IPS DF 6.9 (cell line): ENCODE measurements at regions not wholly inside any gene's neighbourhood (a gene's known extent, or its start where the extent isn't known, plus 50 kb on each side); places are given as distances from the start of the nearest gene placed in this dataset.
"Not testable (repeated sequence)": the region's sequence is repeated elsewhere in the genome, so short reads cannot be mapped to it uniquely, and the experiment has no call there.

Experiments used
- DNase-seq: peaks from one replicate; pipeline ENCODE4 v3.0.0-alpha.2; 2013; ENCODE audit warnings: low read depth, low spot score
- H3K27ac ChIP-seq: one replicate; pipeline ENCODE4 v1.5.1; 2013; ENCODE audit warnings: low read length, control low read depth
- H3K27me3 ChIP-seq: 2 replicates; pipeline ENCODE4 v1.6.1; 2013; ENCODE audit warnings: mild to moderate bottlenecking, low read length; ENCODE audit not compliant: control insufficient read depth, insufficient read depth
- H3K36me3 ChIP-seq: 2 replicates; pipeline ENCODE4 v1.6.1; 2013; ENCODE audit warnings: low read length; ENCODE audit not compliant: control insufficient read depth, insufficient read depth
- H3K4me1 ChIP-seq: 2 replicates; pipeline ENCODE4 v1.6.1; 2013; ENCODE audit warnings: low read length; ENCODE audit not compliant: control insufficient read depth, insufficient read depth
- H3K4me3 ChIP-seq: 2 replicates; pipeline ENCODE4 v1.5.1; 2013; ENCODE audit warnings: mild to moderate bottlenecking, low read length
- H3K9me3 ChIP-seq: 2 replicates; pipeline ENCODE4 v1.6.1; 2013; ENCODE audit warnings: low read length, inconsistent platforms; ENCODE audit not compliant: control insufficient read depth, insufficient read depth
- WGBS: extraction: QIAGEN DNeasy Blood & Tissue Kit; methylation state at CpG from one replicate; pipeline ENCODE4 v1.1.7; 2013; ENCODE audit warnings: mixed read lengths, missing lambda C conversion rate; ENCODE audit not compliant: insufficient read length, insufficient coverage; 5-methylcytosine and 5-hydroxymethylcytosine counted together

GRCh38 chr2:16223161-16223840, 283.0 kb downstream of the MYCN start:
- no peak overlapping the region for H3K4me3 ChIP-seq

GRCh38 chr2:16222326-16222725, 282.0 kb downstream of the MYCN start:
- Histone ChIP-seq H3K27me3 (no peaks in the 10 kb centered on the region), H3K4me1 (peaks cover 5% of the 10 kb centered on the region; the same call in 1 of the 2 replicates), H3K4me3 (no peak overlapping the region), H3K9me3 (no peaks in the 10 kb centered on the region), H3K27ac (no peak overlapping the region), H3K36me3 (no peaks in the 10 kb centered on the region)
- no CpG with 5 or more reads among the region's 2 CpGs for WGBS
- DNase-seq: no peak

More at GRCh38 chr2:16223161-16223840, 283.0 kb downstream of the MYCN start:
- H3K27me3 ChIP-seq: no peaks in the 10 kb centered on the region
- H3K4me1 ChIP-seq: peaks cover 8% of the 10 kb centered on the region
- H3K27ac ChIP-seq: no peak overlapping the region
- H3K36me3 ChIP-seq: no peaks in the 10 kb centered on the region
- H3K9me3 ChIP-seq: no peaks in the 10 kb centered on the region
- WGBS: no CpG with 5 or more reads among the region's 13 CpGs
- no peak for DNase-seq

DNA sequence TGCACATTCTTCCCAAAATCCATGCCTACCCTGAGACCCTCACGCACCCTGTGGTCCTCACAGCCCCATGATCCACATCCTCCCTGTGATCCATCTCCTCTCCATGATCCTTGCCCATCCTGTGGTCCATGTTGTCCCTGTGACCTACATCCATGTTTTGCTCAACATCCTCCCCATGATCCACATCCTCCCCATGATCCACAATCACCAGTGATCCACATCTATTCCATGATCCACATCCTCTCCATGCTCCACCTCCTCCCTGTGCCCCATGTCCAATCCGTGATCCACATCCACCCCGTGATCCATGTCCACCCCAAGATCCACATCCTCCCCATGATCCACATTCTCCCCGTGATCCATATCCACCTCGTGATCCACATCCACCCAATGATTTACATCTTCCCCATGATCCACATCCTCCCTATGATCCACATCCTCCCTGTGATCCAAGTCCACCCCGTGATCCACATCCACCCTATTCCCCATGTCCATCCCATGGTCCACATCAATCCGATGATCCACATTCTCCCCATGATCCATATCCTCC, 281.2 kb downstream of the MYCN start:
- Histone ChIP-seq H3K4me3 (no peak overlapping the region), H3K27ac (no peak overlapping the region), H3K4me1 (peaks cover 2% of the 10 kb centered on the region; the same call in 1 of the 2 replicates), H3K36me3 (no peaks in the 10 kb centered on the region), H3K9me3 (no peaks in the 10 kb centered on the region), H3K27me3 (no peaks in the 10 kb centered on the region)
- WGBS: no CpG with 5 or more reads among the region's 7 CpGs
- no peak for DNase-seq

- no CpG with 5 or more reads among the region's 9 CpGs for whole genome bisulfite sequencing
- Histone ChIP-seq H3K4me1 (peaks cover 2% of the 10 kb centered on the region; the same call in 1 of the 2 replicates), H3K27me3 (no peaks in the 10 kb centered on the region), H3K27ac (no peak overlapping the region), H3K9me3 (no peaks in the 10 kb centered on the region), H3K36me3 (no peaks in the 10 kb centered on the region), H3K4me3 (no peak overlapping the region)
- no peak for DNase-seq
Measured at GRCh38 chr2:16219292-16219975, 279.1 kb downstream of the MYCN start.

- Histone ChIP-seq H3K4me3 (no peak overlapping the region), H3K27ac (no peak overlapping the region), H3K9me3 (no peaks in the 10 kb centered on the region), H3K36me3 (no peaks in the 10 kb centered on the region), H3K4me1 (peaks cover 2% of the 10 kb centered on the region; the same call in 1 of the 2 replicates), H3K27me3 (no peaks in the 10 kb centered on the region)
- DNase-seq: no peak
- WGBS: no CpG with 5 or more reads among the region's 3 CpGs
Measured at GRCh38 chr2:16218625-16219024, 278.3 kb downstream of the MYCN start.

DNA sequence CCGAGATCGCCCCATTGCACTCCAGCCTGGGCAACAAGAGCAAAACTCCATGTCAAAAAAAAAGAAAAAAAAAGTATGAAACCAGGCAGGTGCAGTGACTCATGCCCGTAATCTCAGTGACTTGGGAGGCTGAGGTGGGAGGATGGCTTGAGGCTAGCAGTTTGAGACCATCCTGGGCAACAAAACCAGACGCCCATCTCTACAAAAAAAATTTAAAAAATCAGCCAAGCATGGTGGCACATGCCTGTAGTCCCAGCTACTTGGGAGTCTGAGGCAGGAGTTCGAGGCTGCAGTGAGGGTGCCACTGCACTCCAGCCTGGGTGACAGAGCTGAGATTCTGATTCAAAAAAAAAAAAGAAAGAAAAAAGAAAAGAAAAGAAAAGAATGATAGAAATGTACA, 277.8 kb downstream of the MYCN start:
- no CpG with 5 or more reads among the region's 5 CpGs for WGBS

GRCh38 chr2:16217741-16218140, 277.4 kb downstream of the MYCN start:
- not testable (repeated sequence) for DNase-seq, H3K4me3 ChIP-seq, H3K27me3 ChIP-seq, H3K9me3 ChIP-seq, H3K36me3 ChIP-seq, H3K4me1 ChIP-seq, H3K27ac ChIP-seq
- WGBS: no CpG with 5 or more reads among the region's 8 CpGs

More for the DNA sequence above, 277.8 kb downstream of the MYCN start:
- no peak overlapping the region for H3K27ac ChIP-seq
- no peaks in the 10 kb centered on the region for H3K9me3 ChIP-seq
- H3K4me1 ChIP-seq: peaks cover 2% of the 10 kb centered on the region; the same call in 1 of the 2 replicates
- no peaks in the 10 kb centered on the region for H3K27me3 ChIP-seq
- no peak overlapping the region for H3K4me3 ChIP-seq
- no peak for DNase-seq
- H3K36me3 ChIP-seq: no peaks in the 10 kb centered on the region

GRCh38 chr2:16217291-16217690, 276.9 kb downstream of the MYCN start:
- Histone ChIP-seq H3K27ac (no peak overlapping the region), H3K4me1 (peaks cover 2% of the 10 kb centered on the region; the same call in 1 of the 2 replicates), H3K9me3 (no peaks in the 10 kb centered on the region), H3K4me3 (no peak overlapping the region), H3K36me3 (no peaks in the 10 kb centered on the region), H3K27me3 (no peaks in the 10 kb centered on the region)
- DNase-seq: no peak
- no CpG with 5 or more reads among the region's 4 CpGs for WGBS

GRCh38 chr2:16216558-16216945, 276.2 kb downstream of the MYCN start:
- H3K27ac ChIP-seq: no peak overlapping the region
- no peak for DNase-seq
- H3K36me3 ChIP-seq: no peaks in the 10 kb centered on the region
- H3K27me3 ChIP-seq: no peaks in the 10 kb centered on the region
- WGBS: no CpG with 5 or more reads among the region's 11 CpGs
- no peaks in the 10 kb centered on the region for H3K9me3 ChIP-seq
- peaks cover 2% of the 10 kb centered on the region; the same call in 1 of the 2 replicates for H3K4me1 ChIP-seq
- H3K4me3 ChIP-seq: no peak overlapping the region

DNA sequence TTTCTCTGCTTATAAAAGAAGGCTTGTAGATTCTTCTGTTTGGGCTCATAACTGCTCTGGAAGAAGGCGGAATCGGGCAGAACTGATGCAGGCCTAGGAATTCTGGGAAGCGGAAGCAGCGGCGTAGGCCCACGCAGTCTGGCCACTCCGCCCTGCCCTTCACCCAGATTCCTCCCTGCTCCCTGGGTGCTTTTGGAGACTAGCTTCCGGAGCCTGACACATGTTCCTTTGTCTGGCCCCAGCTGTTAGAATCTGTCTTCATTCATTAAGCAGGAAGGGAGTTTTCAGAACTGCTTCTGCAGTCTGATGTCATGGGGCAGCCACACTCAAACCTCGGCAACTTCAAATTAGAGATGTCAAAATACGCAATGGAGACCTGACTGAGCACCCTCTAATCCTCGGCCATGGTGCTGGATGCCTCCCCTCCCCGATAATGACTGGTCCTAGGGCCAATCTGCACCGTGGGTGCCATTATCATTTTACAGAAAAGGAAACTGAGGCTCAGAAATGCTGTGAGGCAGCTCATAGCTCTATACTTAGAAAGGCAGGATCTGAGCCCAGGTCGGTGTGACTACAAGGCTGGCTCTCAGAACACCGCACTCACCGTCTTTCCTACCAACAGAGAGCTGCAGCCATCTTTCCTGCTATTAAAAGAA, 275.7 kb downstream of the MYCN start:
- Histone ChIP-seq H3K27ac (no peak overlapping the region), H3K4me1 (peaks cover 2% of the 10 kb centered on the region; the same call in 1 of the 2 replicates), H3K36me3 (no peaks in the 10 kb centered on the region), H3K9me3 (no peaks in the 10 kb centered on the region), H3K4me3 (no peak overlapping the region), H3K27me3 (no peaks in the 10 kb centered on the region)
- no CpG with 5 or more reads among the region's 16 CpGs for WGBS
- DNase-seq: no peak
